GM19240 (cell line): ENCODE measurements at regions not wholly inside any gene's neighbourhood (a gene's known extent, or its start where the extent isn't known, plus 50 kb on each side); places are given as distances from the start of the nearest gene placed in this dataset.

Source experiments
- DNase-seq: peaks from one replicate; pipeline ENCODE4 v3.0.0; 2011; ENCODE audit warnings: low spot score; ENCODE audit not compliant: insufficient read length

- DNase-seq = no peak
Observed at GRCh38 chr5:35324679-35325078, 94.4 kb upstream of the PRLR start.

GRCh38 chr5:35324201-35324600 is 93.9 kb upstream of the PRLR start:
- DNase-seq = no peak

GRCh38 chr5:35320029-35320428 is 89.7 kb upstream of the PRLR start:
- no peak for DNase-seq

GRCh38 chr5:35319333-35320002 is 89.2 kb upstream of the PRLR start:
- DNase-seq = peak; percentile 2

DNA sequence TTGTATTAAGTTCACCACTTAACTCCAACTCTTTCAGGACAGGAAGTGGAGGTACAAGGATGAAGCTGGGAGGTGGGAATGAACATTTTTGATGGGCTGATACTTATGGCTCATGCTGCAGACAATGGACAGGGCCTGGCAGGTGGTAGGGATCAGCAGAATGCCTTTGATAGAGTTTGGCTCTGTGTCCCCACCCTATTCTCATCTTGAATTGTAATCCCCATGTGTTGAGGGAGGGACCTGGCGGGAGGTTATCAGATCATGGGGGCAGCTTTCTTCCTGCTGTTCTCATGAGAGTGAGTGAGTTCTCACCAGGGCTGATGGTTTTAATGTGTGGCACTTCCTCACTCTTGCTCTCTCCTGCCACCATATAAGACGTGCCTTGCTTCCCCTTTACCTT is 87.3 kb upstream of the PRLR start:
- no peak for DNase-seq

GRCh38 chr5:35316611-35317274 is 86.5 kb upstream of the PRLR start:
- no peak for DNase-seq

- DNase-seq = no peak
Observed at GRCh38 chr5:35313291-35313690, 83.0 kb upstream of the PRLR start.

- DNase-seq = no peak
Observed at GRCh38 chr5:35312267-35312666, 82.0 kb upstream of the PRLR start.

DNA sequence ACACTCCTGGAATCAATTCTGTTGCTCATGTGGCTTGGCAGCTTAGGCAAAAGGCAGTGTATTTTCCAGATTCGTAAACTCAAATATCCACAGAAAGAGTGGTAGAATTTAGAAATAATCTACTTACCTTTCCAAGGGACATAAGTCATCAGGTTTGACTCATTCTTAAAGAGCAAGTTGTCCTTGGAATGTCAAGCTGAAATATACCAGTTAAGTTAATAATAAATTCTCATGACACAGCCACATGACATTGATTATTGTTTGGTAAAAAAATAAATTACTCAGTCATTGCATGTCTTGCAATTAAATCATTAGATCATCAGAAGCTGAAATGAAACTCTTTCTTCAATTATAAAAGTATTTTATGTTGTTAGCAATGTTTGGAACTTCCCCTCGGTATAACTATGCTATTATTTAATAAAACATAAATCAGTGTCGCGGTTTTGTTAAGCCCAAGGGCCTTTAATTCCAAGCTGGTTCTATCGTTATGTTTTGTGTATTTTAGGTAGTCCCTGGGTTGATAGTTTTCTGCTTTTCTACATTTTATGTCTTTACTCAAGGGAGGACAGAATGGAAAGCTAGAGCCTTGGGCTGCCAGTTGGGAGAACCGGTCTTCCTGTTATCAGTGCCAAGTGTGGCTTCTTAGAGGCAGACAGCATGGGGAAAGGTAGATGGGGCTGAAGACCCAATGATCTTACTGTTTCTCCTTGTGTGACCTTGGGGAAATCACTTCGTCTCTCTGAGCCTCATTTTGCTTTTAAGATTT is 79.3 kb upstream of the PRLR start:
- DNase-seq = no peak

- no peak for DNase-seq
Observed at GRCh38 chr5:35308421-35308820, 78.1 kb upstream of the PRLR start.

- no peak for DNase-seq
Observed at GRCh38 chr5:35306716-35307365, 76.6 kb upstream of the PRLR start.

DNA sequence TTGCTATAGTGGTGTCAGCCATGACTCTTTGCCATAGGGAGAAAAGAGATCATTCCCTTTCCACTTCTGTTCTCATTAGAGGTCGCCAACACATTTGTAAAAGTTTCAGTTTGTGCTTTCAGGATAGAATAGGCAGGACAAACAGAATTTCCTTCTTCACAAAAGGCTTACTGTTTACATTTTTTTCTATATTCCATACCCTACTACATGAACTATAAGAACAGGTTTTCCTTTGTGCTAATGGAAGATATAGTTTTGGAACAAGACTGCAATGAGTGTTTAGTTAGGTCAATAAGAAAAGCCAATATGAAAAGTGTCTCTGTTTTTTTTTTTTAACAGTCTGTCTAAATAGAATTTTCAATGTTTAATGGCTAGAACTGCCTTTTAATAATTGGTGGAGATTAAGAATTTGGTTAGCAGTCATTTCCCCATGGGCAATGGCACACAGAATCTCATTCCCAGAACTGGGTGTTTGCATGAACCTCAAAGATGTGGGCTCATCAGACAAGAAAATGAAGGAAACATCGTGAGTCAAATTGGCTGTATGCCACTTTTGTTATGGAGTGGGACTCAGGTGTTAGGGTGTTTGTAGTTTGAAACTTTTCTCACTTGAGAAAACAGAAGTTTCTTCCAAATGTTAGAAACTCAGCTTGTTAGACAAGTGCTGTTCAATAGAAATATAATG is 75.2 kb upstream of the PRLR start:
- DNase-seq = no peak

- no peak for DNase-seq
Observed at GRCh38 chr5:35304291-35304690, 74.0 kb upstream of the PRLR start.

- no peak for DNase-seq
Observed at GRCh38 chr5:35303152-35303551, 72.9 kb upstream of the PRLR start.

DNA sequence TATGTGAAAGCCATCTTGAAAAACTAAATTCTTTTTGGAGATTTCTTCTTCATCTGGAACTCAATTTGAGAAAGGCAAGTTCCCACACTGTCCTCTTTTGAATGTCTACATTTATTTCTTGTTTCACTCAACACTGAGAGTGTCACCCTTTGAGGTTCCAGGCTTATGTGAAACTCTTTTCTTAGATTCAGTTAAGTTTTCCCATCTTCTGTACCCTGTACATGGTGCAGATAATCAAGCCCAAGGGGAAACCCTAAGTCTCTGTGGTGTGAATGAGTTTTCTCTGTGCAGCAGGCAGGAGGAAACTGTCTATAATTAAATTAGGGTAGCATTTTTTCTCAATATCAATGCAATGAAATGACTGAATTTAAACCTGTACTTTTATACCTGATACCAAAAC is 72.3 kb upstream of the PRLR start:
- DNase-seq = no peak

DNA sequence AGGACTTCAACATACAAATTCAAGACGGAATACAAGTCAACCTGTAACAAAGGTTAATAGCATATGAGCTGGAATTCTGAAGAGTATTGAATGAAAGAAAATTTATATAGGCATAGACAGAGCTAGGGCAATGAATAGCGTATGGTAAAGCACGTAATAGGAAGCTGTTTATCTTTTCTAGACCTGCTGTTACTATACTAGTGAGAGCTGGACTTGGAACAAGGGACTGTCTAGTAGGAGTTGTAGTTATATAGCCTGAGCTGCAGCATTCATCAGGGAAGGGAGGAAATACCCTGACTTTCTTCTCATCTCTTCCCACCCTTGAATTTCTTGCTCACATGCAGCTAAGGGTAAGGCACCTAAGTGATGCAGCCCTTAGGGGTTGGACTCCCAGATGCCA is 67.5 kb upstream of the PRLR start:
- DNase-seq = no peak

- DNase-seq = no peak
Observed at GRCh38 chr5:35294976-35295375, 64.7 kb upstream of the PRLR start.

DNA sequence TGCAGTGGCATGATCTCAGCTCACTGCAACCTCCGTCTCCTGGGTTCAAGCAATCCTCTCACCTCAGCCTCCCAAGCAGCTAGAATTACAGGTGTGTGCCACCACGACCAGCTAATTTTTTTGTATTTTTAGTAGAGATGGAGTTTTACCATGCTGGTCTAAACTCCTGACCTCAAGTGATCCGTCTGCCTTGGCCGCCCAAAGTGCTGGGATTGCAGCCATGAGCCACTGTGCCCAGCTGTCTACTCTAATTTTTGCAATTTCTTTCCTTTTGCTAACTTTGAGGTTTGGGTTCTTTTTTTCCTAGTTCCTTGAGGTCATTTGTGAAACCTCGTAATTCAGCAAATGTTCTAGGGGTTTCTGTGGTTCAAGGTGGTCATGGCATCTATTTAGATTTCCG is 63.7 kb upstream of the PRLR start:
- no peak for DNase-seq

- no peak for DNase-seq
Observed at GRCh38 chr5:35285435-35285834, 55.1 kb upstream of the PRLR start.

GRCh38 chr5:35285011-35285410 is 54.7 kb upstream of the PRLR start:
- DNase-seq = no peak

DNA sequence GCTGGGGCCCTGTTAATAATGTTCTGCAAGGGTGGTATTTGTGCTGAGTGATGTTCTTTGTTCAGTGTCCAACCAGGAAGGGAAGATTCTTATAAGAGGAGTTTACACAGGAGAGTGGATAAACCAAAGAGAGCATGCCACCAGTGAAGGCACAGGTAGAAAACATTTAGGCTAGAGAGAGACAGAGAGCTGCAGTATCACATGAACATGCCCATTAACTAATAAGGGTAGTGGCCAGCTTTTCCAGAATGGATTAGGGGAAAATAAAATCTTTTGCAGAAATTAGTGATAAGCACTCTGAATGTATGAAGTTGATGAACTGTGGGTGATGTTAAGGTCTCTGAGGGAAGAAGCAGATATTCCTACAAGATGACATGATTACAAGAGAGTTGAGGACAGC is 54.1 kb upstream of the PRLR start:
- DNase-seq = no peak

DNA sequence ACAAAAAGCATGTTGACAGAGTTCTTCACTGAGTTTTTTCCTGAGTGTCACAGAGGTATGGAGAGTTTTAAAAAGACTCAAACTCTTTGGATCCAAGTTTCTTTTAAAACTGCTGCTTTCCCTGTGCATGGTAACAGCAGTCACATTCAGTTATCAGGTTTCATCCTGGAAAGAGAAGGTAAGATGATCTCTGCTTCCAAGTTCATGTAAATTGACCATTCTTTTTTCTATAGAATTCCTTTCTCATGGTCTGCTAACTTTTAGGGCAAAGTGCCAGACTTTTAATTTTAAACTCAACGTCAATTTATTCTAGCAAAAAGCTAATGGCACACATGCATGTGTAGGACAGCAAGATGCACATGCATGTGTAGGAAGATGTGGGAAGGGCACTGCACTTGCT is 52.5 kb upstream of the PRLR start:
- DNase-seq = no peak
